SKM-1 treated with dmso at 0.1 percent for 144 hours (cell line): ENCODE measurements at regions not wholly inside any gene's neighbourhood (a gene's known extent, or its start where the extent isn't known, plus 50 kb on each side); places are given as distances from the start of the nearest gene placed in this dataset.

Experiments used
- DNase-seq: peaks from one replicate; lab custom pipeline; 2025; ENCODE audit not compliant: unreplicated experiment; lab: John Stamatoyannopoulos, UW

GRCh38 chr10:94085766-94086437 is 92.2 kb downstream of the PLCE1 start:
- no peak for DNase-seq

GRCh38 chr10:94088926-94089381 is 95.2 kb downstream of the PLCE1 start:
- no peak for DNase-seq

- no peak for DNase-seq
These were observed 97.9 kb downstream of the PLCE1 start for GRCh38 chr10:94091649-94092048.

- DNase-seq: no peak
These were observed 99.1 kb downstream of the PLCE1 start for GRCh38 chr10:94092848-94093247.

GRCh38 chr10:94093286-94093905 is 99.7 kb downstream of the PLCE1 start:
- no peak for DNase-seq

GRCh38 chr10:94094540-94094939 is 100.8 kb downstream of the PLCE1 start:
- DNase-seq: no peak

- DNase-seq: no peak
These were observed 103.9 kb downstream of the PLCE1 start for GRCh38 chr10:94097656-94098055.

- DNase-seq: no peak
These were observed 105.2 kb downstream of the PLCE1 start for GRCh38 chr10:94098896-94099295.

GRCh38 chr10:94101894-94102293 is 108.2 kb downstream of the PLCE1 start:
- DNase-seq: no peak

GRCh38 chr10:94102436-94102835 is 108.7 kb downstream of the PLCE1 start:
- no peak for DNase-seq

GRCh38 chr10:94103192-94103591 is 109.5 kb downstream of the PLCE1 start:
- no peak for DNase-seq

- no peak for DNase-seq
These were observed 110.1 kb downstream of the PLCE1 start for GRCh38 chr10:94103801-94104221.

GRCh38 chr10:94104316-94105000 is 110.7 kb downstream of the PLCE1 start:
- DNase-seq: no peak

- DNase-seq: no peak
These were observed 111.5 kb downstream of the PLCE1 start for GRCh38 chr10:94105226-94105625.

GRCh38 chr10:94107191-94107590 is 113.5 kb downstream of the PLCE1 start:
- no peak for DNase-seq

GRCh38 chr10:94108200-94108599 is 114.5 kb downstream of the PLCE1 start:
- no peak for DNase-seq

GRCh38 chr10:94111367-94111766 is 117.6 kb downstream of the PLCE1 start:
- no peak for DNase-seq

GRCh38 chr10:94112321-94112720 is 118.6 kb downstream of the PLCE1 start:
- no peak for DNase-seq

- DNase-seq: no peak
These were observed 122.0 kb downstream of the PLCE1 start for GRCh38 chr10:94115725-94116124.

- DNase-seq: no peak
These were observed 123.1 kb downstream of the PLCE1 start for GRCh38 chr10:94116848-94117247.

- DNase-seq: no peak
These were observed 128.5 kb downstream of the PLCE1 start for GRCh38 chr10:94122211-94122610.
